HG02798 (cell line): ENCODE measurements at regions not wholly inside any gene's neighbourhood (a gene's known extent, or its start where the extent isn't known, plus 50 kb on each side); places are given as distances from the start of the nearest gene placed in this dataset.
"Not testable (repeated sequence)": the region's sequence is repeated elsewhere in the genome, so short reads cannot be mapped to it uniquely, and the experiment has no call there.

Experiments used
- ATAC-seq: cut with Tn5 transposase; IDR thresholded peaks from one replicate; pipeline ENCODE4 v1.9.1; 2021; ENCODE audit warnings: mild to moderate bottlenecking; ENCODE audit not compliant: unreplicated experiment, poor library complexity

- no peak for ATAC-seq
Measured at GRCh38 chr4:100907465-100908454, 389.9 kb upstream of the EMCN start.

- ATAC-seq, result no peak
Measured at GRCh38 chr4:100906973-100907372, 389.2 kb upstream of the EMCN start.

- ATAC-seq, result not testable (repeated sequence)
Measured at GRCh38 chr4:100900945-100901344, 383.1 kb upstream of the EMCN start.

- no peak for ATAC-seq
Measured at GRCh38 chr4:100900134-100900533, 382.3 kb upstream of the EMCN start.

GRCh38 chr4:100898844-100899243 lies 381.0 kb upstream of the EMCN start:
- ATAC-seq, result no peak

GRCh38 chr4:100895556-100896197 lies 377.9 kb upstream of the EMCN start:
- ATAC-seq, result peak; percentile 90

- no peak for ATAC-seq
Measured at GRCh38 chr4:100894339-100894870, 376.6 kb upstream of the EMCN start.

- ATAC-seq, result no peak
Measured at GRCh38 chr4:100891808-100892207, 374.0 kb upstream of the EMCN start.

GRCh38 chr4:100889898-100890297 lies 372.1 kb upstream of the EMCN start:
- no peak for ATAC-seq

- ATAC-seq, result peak; percentile 86
Measured at GRCh38 chr4:100889401-100889800, 371.6 kb upstream of the EMCN start.

- no peak for ATAC-seq
Measured at GRCh38 chr4:100882661-100883060, 364.8 kb upstream of the EMCN start.

- ATAC-seq, result peak; percentile 41
Measured at GRCh38 chr4:100881283-100881682, 363.5 kb upstream of the EMCN start.

- ATAC-seq, result no peak
Measured at GRCh38 chr4:100880011-100880410, 362.2 kb upstream of the EMCN start.

- no peak for ATAC-seq
Measured at GRCh38 chr4:100879471-100879870, 361.6 kb upstream of the EMCN start.

GRCh38 chr4:100876546-100876945 lies 358.7 kb upstream of the EMCN start:
- no peak for ATAC-seq

- ATAC-seq, result no peak
Measured at GRCh38 chr4:100875296-100876068, 357.7 kb upstream of the EMCN start.

- no peak for ATAC-seq
Measured at GRCh38 chr4:100872811-100873210, 355.0 kb upstream of the EMCN start.

- ATAC-seq, result no peak
Measured at GRCh38 chr4:100870940-100871772, 353.3 kb upstream of the EMCN start.

- ATAC-seq, result no peak
Measured at GRCh38 chr4:100869276-100869675, 351.5 kb upstream of the EMCN start.

GRCh38 chr4:100868281-100868680 lies 350.5 kb upstream of the EMCN start:
- not testable (repeated sequence) for ATAC-seq
